Dendritic cell treated with granulocyte-macrophage colony-stimulating factor and Interleukin-4, amounts not matched to agents 40 ng/mL and 50 ng/mL, for 4 days (primary cell): ENCODE measurements at regions not wholly inside any gene's neighbourhood (a gene's known extent, or its start where the extent isn't known, plus 50 kb on each side); places are given as distances from the start of the nearest gene placed in this dataset.
"Not testable (repeated sequence)": the region's sequence is repeated elsewhere in the genome, so short reads cannot be mapped to it uniquely, and the experiment has no call there.

Experiments
- H3K27ac Mint-ChIP-seq: one replicate; pipeline ENCODE4 v1.8.0; 2022; ENCODE audit warnings: mild to moderate bottlenecking, mixed read lengths
- H3K27me3 Mint-ChIP-seq: one replicate; pipeline ENCODE4 v1.8.0; 2022; ENCODE audit warnings: mild to moderate bottlenecking, mixed read lengths
- H3K36me3 Mint-ChIP-seq: one replicate; pipeline ENCODE4 v1.8.0; 2022; ENCODE audit warnings: low read depth, mixed read lengths
- H3K4me1 Mint-ChIP-seq: one replicate; pipeline ENCODE4 v1.8.0; 2022; ENCODE audit warnings: low read depth, mixed read lengths
- H3K4me3 Mint-ChIP-seq: one replicate; pipeline ENCODE4 v1.8.0; 2022; ENCODE audit warnings: mild to moderate bottlenecking, moderate library complexity, mixed read lengths
- H3K9me3 Mint-ChIP-seq: one replicate; pipeline ENCODE4 v1.8.0; 2022; ENCODE audit warnings: mixed read lengths
- intact Hi-C: fragments of 100-400 bp; cut with micrococcal nuclease; formaldehyde crosslinking; loops from one replicate; pipeline ENCODE4 v1.15.0; 2022

GRCh38 chr6:159427335-159427734 is 258.1 kb downstream of the FNDC1 start:
- Mint-ChIP-seq H3K27ac (no peak overlapping the region), H3K9me3 (no peaks in the 10 kb centered on the region), H3K36me3 (no peaks in the 10 kb centered on the region), H3K4me3 (no peak overlapping the region), H3K4me1 (no peaks in the 10 kb centered on the region), H3K27me3 (no peaks in the 10 kb centered on the region)
- intact Hi-C loops, result no loop called here

GRCh38 chr6:159425421-159425820 is 256.2 kb downstream of the FNDC1 start:
- no peaks in the 10 kb centered on the region for H3K9me3 Mint-ChIP-seq

GRCh38 chr6:159422041-159422984 is 253.1 kb downstream of the FNDC1 start:
- H3K36me3 Mint-ChIP-seq, result no peaks in the 10 kb centered on the region
- H3K4me3 Mint-ChIP-seq, result no peak overlapping the region
- no peaks in the 10 kb centered on the region for H3K4me1 Mint-ChIP-seq
- H3K9me3 Mint-ChIP-seq, result no peaks in the 10 kb centered on the region
- no peak overlapping the region for H3K27ac Mint-ChIP-seq
- intact Hi-C loops, result no loop called here
- H3K27me3 Mint-ChIP-seq, result no peaks in the 10 kb centered on the region

More at GRCh38 chr6:159425421-159425820, 256.2 kb downstream of the FNDC1 start:
- Mint-ChIP-seq H3K27ac (no peak overlapping the region), H3K36me3 (no peaks in the 10 kb centered on the region), H3K4me3 (no peak overlapping the region), H3K4me1 (no peaks in the 10 kb centered on the region), H3K27me3 (no peaks in the 10 kb centered on the region)
- intact Hi-C loops, result no loop called here

- intact Hi-C loops, result no loop called here
- H3K27me3 Mint-ChIP-seq, result no peaks in the 10 kb centered on the region
- H3K27ac Mint-ChIP-seq, result no peak overlapping the region
- H3K4me1 Mint-ChIP-seq, result no peaks in the 10 kb centered on the region
- H3K9me3 Mint-ChIP-seq, result no peaks in the 10 kb centered on the region
- no peaks in the 10 kb centered on the region for H3K36me3 Mint-ChIP-seq
- no peak overlapping the region for H3K4me3 Mint-ChIP-seq
Measured at GRCh38 chr6:159421586-159421985, 252.4 kb downstream of the FNDC1 start.

- peaks cover 24% of the 10 kb centered on the region for H3K9me3 Mint-ChIP-seq
- intact Hi-C loops, result no loop called here
- no peaks in the 10 kb centered on the region for H3K36me3 Mint-ChIP-seq
- no peak overlapping the region for H3K4me3 Mint-ChIP-seq
- H3K27ac Mint-ChIP-seq, result no peak overlapping the region
- H3K27me3 Mint-ChIP-seq, result no peaks in the 10 kb centered on the region
- no peaks in the 10 kb centered on the region for H3K4me1 Mint-ChIP-seq
Measured at GRCh38 chr6:159418997-159419396, 249.8 kb downstream of the FNDC1 start.

GRCh38 chr6:159416891-159417560 is 247.8 kb downstream of the FNDC1 start:
- H3K27me3 Mint-ChIP-seq, result no peaks in the 10 kb centered on the region
- no peaks in the 10 kb centered on the region for H3K4me1 Mint-ChIP-seq
- H3K9me3 Mint-ChIP-seq, result peaks cover 24% of the 10 kb centered on the region
- no peak overlapping the region for H3K27ac Mint-ChIP-seq
- no peak overlapping the region for H3K4me3 Mint-ChIP-seq
- intact Hi-C loops, result no loop called here
- no peaks in the 10 kb centered on the region for H3K36me3 Mint-ChIP-seq

GRCh38 chr6:159415540-159415939 is 246.3 kb downstream of the FNDC1 start:
- Mint-ChIP-seq H3K9me3 (peaks cover 24% of the 10 kb centered on the region), H3K27me3 (no peaks in the 10 kb centered on the region), H3K27ac (no peak overlapping the region), H3K4me3 (no peak overlapping the region), H3K4me1 (no peaks in the 10 kb centered on the region), H3K36me3 (no peaks in the 10 kb centered on the region)
- intact Hi-C loops, result no loop called here

GRCh38 chr6:159414711-159415110 is 245.5 kb downstream of the FNDC1 start:
- Mint-ChIP-seq H3K4me3 (no peak overlapping the region), H3K36me3 (no peaks in the 10 kb centered on the region), H3K4me1 (no peaks in the 10 kb centered on the region), H3K9me3 (peaks cover 24% of the 10 kb centered on the region), H3K27ac (no peak overlapping the region), H3K27me3 (no peaks in the 10 kb centered on the region)
- intact Hi-C loops, result no loop called here

- H3K4me3 Mint-ChIP-seq, H3K27ac Mint-ChIP-seq, H3K4me1 Mint-ChIP-seq, intact Hi-C loops, H3K36me3 Mint-ChIP-seq, H3K27me3 Mint-ChIP-seq, H3K9me3 Mint-ChIP-seq: not testable (repeated sequence)
Measured at GRCh38 chr6:159407211-159407780, 238.1 kb downstream of the FNDC1 start.

GRCh38 chr6:159404296-159404695 is 235.1 kb downstream of the FNDC1 start:
- Mint-ChIP-seq H3K4me3 (no peak overlapping the region), H3K36me3 (no peaks in the 10 kb centered on the region), H3K4me1 (no peaks in the 10 kb centered on the region), H3K9me3 (peaks cover 16% of the 10 kb centered on the region), H3K27me3 (no peaks in the 10 kb centered on the region), H3K27ac (no peak overlapping the region)
- intact Hi-C loops, result no loop called here

GRCh38 chr6:159400826-159401225 is 231.6 kb downstream of the FNDC1 start:
- intact Hi-C loops, result no loop called here
- no peaks in the 10 kb centered on the region for H3K36me3 Mint-ChIP-seq
- H3K27ac Mint-ChIP-seq, result no peak overlapping the region
- H3K9me3 Mint-ChIP-seq, result peaks cover 16% of the 10 kb centered on the region
- no peak overlapping the region for H3K4me3 Mint-ChIP-seq
- no peaks in the 10 kb centered on the region for H3K4me1 Mint-ChIP-seq
- H3K27me3 Mint-ChIP-seq, result no peaks in the 10 kb centered on the region

GRCh38 chr6:159399751-159400221 is 230.6 kb downstream of the FNDC1 start:
- no peaks in the 10 kb centered on the region for H3K4me1 Mint-ChIP-seq
- H3K27me3 Mint-ChIP-seq, result no peaks in the 10 kb centered on the region
- intact Hi-C loops, result no loop called here
- H3K27ac Mint-ChIP-seq, result no peak overlapping the region
- peaks cover 16% of the 10 kb centered on the region for H3K9me3 Mint-ChIP-seq
- no peak overlapping the region for H3K4me3 Mint-ChIP-seq
- no peaks in the 10 kb centered on the region for H3K36me3 Mint-ChIP-seq

GRCh38 chr6:159398633-159399032 is 229.4 kb downstream of the FNDC1 start:
- Mint-ChIP-seq H3K9me3 (peaks cover 16% of the 10 kb centered on the region), H3K36me3 (no peaks in the 10 kb centered on the region), H3K4me3 (no peak overlapping the region), H3K27ac (no peak overlapping the region), H3K4me1 (no peaks in the 10 kb centered on the region), H3K27me3 (no peaks in the 10 kb centered on the region)
- intact Hi-C loops, result no loop called here

GRCh38 chr6:159397753-159398152 is 228.6 kb downstream of the FNDC1 start:
- H3K27ac Mint-ChIP-seq, result no peak overlapping the region
- H3K36me3 Mint-ChIP-seq, result no peaks in the 10 kb centered on the region
- peaks cover 22% of the 10 kb centered on the region for H3K9me3 Mint-ChIP-seq
- no peaks in the 10 kb centered on the region for H3K27me3 Mint-ChIP-seq
- intact Hi-C loops, result no loop called here
- no peak overlapping the region for H3K4me3 Mint-ChIP-seq
- H3K4me1 Mint-ChIP-seq, result no peaks in the 10 kb centered on the region
